ENCODE measurements at regions not wholly inside any gene's neighbourhood (a gene's known extent, or its start where the extent isn't known, plus 50 kb on each side); places are given as distances from the start of the nearest gene placed in this dataset.

- DNase-seq, result no peak
- H3K27me3 ChIP-seq, result no peaks in the 10 kb centered on the region
- intact Hi-C loops (cut with DNase I; ENCODE audit: low total_unique reads), result no loop called here
- no peaks in the 10 kb centered on the region for H3K9me3 ChIP-seq
- H3K36me3 ChIP-seq, result no peaks in the 10 kb centered on the region
- H3K4me3 ChIP-seq, result no peak overlapping the region
- H3K4me1 ChIP-seq, result no peaks in the 10 kb centered on the region
- no peak overlapping the region for H3K27ac ChIP-seq
- no peak for TF ChIP-seq CTCF (IDR thresholded peaks at IDR 0.05)
These were observed 109.5 kb downstream of the SNX19 start for GRCh38 chr11:130806746-130807145.

- intact Hi-C loops (cut with DNase I; ENCODE audit: low total_unique reads), result no loop called here
- DNase-seq, result no peak
- no peaks in the 10 kb centered on the region for H3K4me1 ChIP-seq
- no peaks in the 10 kb centered on the region for H3K36me3 ChIP-seq
- no peak overlapping the region for H3K27ac ChIP-seq
- H3K4me3 ChIP-seq, result no peak overlapping the region
- no peaks in the 10 kb centered on the region for H3K9me3 ChIP-seq
- no peak for TF ChIP-seq CTCF (IDR thresholded peaks at IDR 0.05)
- H3K27me3 ChIP-seq, result peaks cover 0 to 5% of the 10 kb centered on the region in 2 donors
These were observed 107.7 kb downstream of the SNX19 start for GRCh38 chr11:130808541-130808940.

DNA sequence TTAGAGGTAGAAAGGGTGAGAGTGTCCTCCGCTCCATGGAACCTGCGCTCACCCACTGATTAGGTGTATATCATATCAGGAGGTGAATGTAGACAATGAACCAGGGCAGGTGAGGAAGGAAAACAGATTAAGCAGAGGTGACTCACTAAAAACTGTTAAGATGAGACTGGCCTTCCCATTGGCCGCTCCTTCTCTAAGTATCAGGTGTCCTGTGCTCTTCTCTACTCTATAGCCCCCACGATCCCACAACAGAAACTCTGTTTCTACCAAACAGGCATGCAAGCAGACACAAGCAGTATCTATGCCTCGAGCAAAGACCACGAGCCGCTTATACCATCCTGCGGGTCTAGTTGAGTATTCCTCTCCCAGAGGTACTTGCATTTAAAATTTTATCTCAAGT is 103.1 kb downstream of the SNX19 start:
- H3K36me3 ChIP-seq, result no peaks in the 10 kb centered on the region
- H3K4me3 ChIP-seq, result no peak overlapping the region

DNA sequence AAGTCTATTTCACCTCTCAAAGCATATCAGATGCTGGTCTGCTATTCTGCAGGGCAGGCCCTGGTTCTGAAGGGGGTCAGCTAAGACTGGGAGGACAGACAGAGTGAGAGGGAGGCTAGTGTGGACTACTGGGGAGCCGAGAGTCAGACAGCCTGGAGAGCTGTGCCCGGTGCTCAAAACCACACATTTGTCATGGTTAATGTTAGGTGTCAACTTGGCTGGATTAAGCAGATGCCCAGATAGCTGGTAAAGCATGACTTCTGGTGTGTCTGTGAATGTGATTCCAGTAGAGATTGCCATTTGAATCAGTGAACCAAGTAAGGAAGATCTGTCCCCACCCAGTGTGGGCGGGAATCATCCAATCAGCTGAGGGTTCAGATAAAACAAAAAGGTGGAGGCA is 102.6 kb downstream of the SNX19 start:
- no peak for DNase-seq
- no peak for TF ChIP-seq CTCF (IDR thresholded peaks at IDR 0.05)
- intact Hi-C loops (cut with DNase I; ENCODE audit: low total_unique reads), result no loop called here
- Histone ChIP-seq H3K27ac (no peak overlapping the region), H3K4me1 (no peaks in the 10 kb centered on the region), H3K4me3 (no peak overlapping the region), H3K9me3 (no peaks in the 10 kb centered on the region), H3K36me3 (no peaks in the 10 kb centered on the region), H3K27me3 (peaks cover 0 to 7% of the 10 kb centered on the region in 2 donors)

More for the DNA sequence above, 103.1 kb downstream of the SNX19 start:
- Histone ChIP-seq H3K27me3 (peaks cover 0 to 7% of the 10 kb centered on the region in 2 donors), H3K27ac (no peak overlapping the region), H3K9me3 (no peaks in the 10 kb centered on the region), H3K4me1 (no peaks in the 10 kb centered on the region)
- no peak for TF ChIP-seq CTCF (IDR thresholded peaks at IDR 0.05)
- DNase-seq, result no peak
- intact Hi-C loops (cut with DNase I; ENCODE audit: low total_unique reads), result no loop called here

DNA sequence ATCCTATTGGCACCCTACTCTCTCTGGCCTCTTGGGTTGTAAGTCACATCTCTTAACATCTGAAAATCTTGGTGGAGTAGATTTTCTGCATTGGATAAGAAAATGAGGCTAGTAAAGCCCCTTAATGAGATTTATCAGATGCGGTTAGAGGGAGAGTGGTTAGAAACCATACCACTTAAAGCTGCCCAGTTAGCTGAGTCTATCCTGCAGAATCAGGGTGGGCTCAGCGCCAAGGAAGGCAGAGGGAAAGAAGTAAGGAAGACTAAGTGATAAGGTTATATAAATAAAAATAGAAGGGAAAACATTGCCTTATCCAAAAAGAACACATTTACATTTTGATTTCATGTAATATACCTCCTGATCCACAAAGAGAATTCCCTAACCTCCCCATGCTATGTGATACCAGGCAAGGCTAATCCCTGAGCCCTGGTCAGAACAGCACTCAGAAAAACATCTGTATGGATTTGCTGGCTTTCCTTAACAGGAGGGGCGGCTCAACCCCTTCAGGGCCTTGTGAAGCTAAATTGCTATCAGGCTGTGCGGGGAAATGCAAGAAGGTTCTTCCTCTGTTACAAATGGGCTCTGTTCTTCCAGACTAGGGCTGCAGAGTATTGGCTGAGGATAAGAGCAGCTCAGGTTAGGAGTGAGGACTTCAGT is 101.7 kb downstream of the SNX19 start:
- no peak for DNase-seq
- Histone ChIP-seq H3K4me1 (no peaks in the 10 kb centered on the region), H3K4me3 (no peak overlapping the region), H3K9me3 (no peaks in the 10 kb centered on the region), H3K27me3 (peaks cover 0 to 7% of the 10 kb centered on the region in 2 donors), H3K36me3 (no peaks in the 10 kb centered on the region), H3K27ac (no peak overlapping the region)
- intact Hi-C loops (cut with DNase I; ENCODE audit: low total_unique reads), result no loop called here
- TF ChIP-seq CTCF (IDR thresholded peaks at IDR 0.05), result no peak
